ENCODE measurements at regions not wholly inside any gene's neighbourhood (a gene's known extent, or its start where the extent isn't known, plus 50 kb on each side); places are given as distances from the start of the nearest gene placed in this dataset.

DNA sequence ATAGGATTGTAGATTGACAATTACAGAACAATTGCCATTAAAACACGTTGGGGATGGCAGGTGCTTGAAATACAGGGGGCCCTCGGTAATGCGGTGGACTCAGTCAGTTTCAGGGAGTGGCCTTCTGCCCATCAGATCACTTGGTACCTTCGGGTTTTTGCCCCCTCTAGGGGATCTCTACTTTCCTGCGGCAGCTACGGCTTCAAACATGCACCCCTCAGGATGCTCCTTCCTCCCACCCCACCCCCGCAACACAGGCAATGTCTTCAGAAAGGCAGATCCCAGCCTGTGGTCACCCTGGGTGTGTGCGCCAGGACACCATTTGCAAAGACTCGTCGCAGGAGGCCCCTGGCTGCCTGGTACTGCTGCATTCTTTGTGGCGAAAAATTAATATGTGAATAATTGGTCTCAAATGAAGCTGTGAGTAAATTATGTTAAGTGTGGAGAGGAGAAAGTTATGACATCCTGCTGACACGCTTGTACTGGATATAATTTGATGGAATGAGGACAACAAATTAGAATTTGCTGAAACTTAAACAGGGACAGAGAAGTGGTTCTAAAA, 431.0 kb upstream of the MKI67 start:
- Histone ChIP-seq H3K9me3 (ENCODE audit: low read length) (no peaks in the 10 kb centered on the region), H3K4me1 (ENCODE audit: insufficient read depth, low read length) (no peaks in the 10 kb centered on the region), H3K27me3 (ENCODE audit: insufficient read depth, low read length) (no peaks in the 10 kb centered on the region), H3K4me3 (ENCODE audit: low read length) (no peak overlapping the region), H3K36me3 (ENCODE audit: insufficient read depth, low read length) (no peaks in the 10 kb centered on the region), H2AFZ (ENCODE audit: low read depth, low read length) (no peak overlapping the region)

GRCh38 chr10:128560406-128560805, 434.2 kb upstream of the MKI67 start:
- H3K27me3 ChIP-seq (ENCODE audit: insufficient read depth, low read length): no peaks in the 10 kb centered on the region
- H3K9me3 ChIP-seq (ENCODE audit: low read length): no peaks in the 10 kb centered on the region
- no peaks in the 10 kb centered on the region for H3K4me1 ChIP-seq (ENCODE audit: insufficient read depth, low read length)
- no peaks in the 10 kb centered on the region for H3K36me3 ChIP-seq (ENCODE audit: insufficient read depth, low read length)
- H3K4me3 ChIP-seq (ENCODE audit: low read length): no peak overlapping the region
- no peak overlapping the region for H2AFZ ChIP-seq (ENCODE audit: low read depth, low read length)

DNA sequence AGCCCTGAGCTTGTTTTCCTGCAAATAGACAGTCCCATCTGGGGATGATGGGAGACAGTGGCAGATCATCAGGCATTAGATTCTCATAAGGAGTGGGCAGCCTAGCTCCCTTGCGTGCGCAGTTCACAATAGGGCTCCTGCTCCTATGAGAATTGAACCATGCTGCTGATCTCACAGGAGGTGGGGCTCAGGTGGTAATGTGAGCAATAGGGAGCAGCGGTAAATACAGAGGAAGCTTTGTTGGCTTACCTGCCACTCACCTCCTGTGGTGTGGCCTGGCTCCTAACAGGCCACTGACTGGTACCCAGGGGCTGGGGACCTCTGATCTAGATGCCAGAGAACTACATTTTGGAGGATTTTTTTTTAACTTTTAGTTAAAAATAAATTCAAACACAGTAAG, 434.8 kb upstream of the MKI67 start:
- Histone ChIP-seq H3K4me3 (ENCODE audit: low read length) (no peak overlapping the region), H3K36me3 (ENCODE audit: insufficient read depth, low read length) (no peaks in the 10 kb centered on the region), H2AFZ (ENCODE audit: low read depth, low read length) (no peak overlapping the region), H3K4me1 (ENCODE audit: insufficient read depth, low read length) (no peaks in the 10 kb centered on the region), H3K27me3 (ENCODE audit: insufficient read depth, low read length) (no peaks in the 10 kb centered on the region), H3K9me3 (ENCODE audit: low read length) (no peaks in the 10 kb centered on the region)

DNA sequence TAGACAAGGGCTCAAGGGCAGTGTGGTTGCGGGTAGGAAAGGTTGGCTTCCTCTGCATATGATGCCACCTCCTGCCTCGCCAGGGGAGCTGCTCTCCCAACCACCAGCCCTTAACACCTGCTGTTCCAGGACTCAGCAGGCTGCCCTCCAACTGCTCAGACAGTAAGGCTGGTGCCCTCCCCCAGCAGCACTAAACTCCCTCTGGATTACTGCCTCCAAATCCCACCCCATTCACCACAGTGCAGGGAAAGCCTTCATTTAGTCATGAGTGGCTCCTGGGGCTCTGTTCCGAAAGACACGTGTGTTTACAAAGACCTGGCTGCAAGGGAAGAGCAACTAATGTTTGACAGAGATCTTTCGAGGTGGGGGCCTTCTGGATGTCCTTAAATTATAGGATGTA, 437.2 kb upstream of the MKI67 start:
- no peaks in the 10 kb centered on the region for H3K36me3 ChIP-seq (ENCODE audit: insufficient read depth, low read length)
- no peak overlapping the region for H3K4me3 ChIP-seq (ENCODE audit: low read length)
- H3K27me3 ChIP-seq (ENCODE audit: insufficient read depth, low read length): no peaks in the 10 kb centered on the region
- no peaks in the 10 kb centered on the region for H3K9me3 ChIP-seq (ENCODE audit: low read length)
- H2AFZ ChIP-seq (ENCODE audit: low read depth, low read length): no peak overlapping the region
- H3K4me1 ChIP-seq (ENCODE audit: insufficient read depth, low read length): no peaks in the 10 kb centered on the region

DNA sequence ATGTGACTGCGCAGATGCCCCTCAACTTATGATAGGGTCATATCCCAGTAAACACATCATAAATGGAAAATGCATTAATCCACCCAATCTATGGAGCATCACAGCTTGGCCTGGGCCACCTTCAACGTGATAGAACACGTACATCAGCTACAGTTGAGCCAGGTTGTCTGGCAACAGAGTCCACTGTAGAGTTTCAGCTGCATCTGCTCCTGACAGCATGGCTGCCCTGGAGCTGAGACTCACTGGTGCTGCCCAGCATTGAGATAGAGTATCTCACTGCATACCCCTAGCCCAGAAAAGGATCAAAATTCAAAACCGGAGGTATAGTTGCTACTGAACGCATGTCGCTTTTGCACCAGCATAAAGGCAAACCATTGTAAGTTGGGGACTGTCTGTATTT, 437.7 kb upstream of the MKI67 start:
- H3K4me1 ChIP-seq (ENCODE audit: insufficient read depth, low read length): no peaks in the 10 kb centered on the region
- no peaks in the 10 kb centered on the region for H3K27me3 ChIP-seq (ENCODE audit: insufficient read depth, low read length)
- H3K4me3 ChIP-seq (ENCODE audit: low read length): no peak overlapping the region
- no peaks in the 10 kb centered on the region for H3K36me3 ChIP-seq (ENCODE audit: insufficient read depth, low read length)
- no peak overlapping the region for H2AFZ ChIP-seq (ENCODE audit: low read depth, low read length)
- no peaks in the 10 kb centered on the region for H3K9me3 ChIP-seq (ENCODE audit: low read length)

- Histone ChIP-seq H3K36me3 (ENCODE audit: insufficient read depth, low read length) (no peaks in the 10 kb centered on the region), H2AFZ (ENCODE audit: low read depth, low read length) (no peak overlapping the region), H3K4me3 (ENCODE audit: low read length) (no peak overlapping the region), H3K9me3 (ENCODE audit: low read length) (no peaks in the 10 kb centered on the region), H3K27me3 (ENCODE audit: insufficient read depth, low read length) (no peaks in the 10 kb centered on the region), H3K4me1 (ENCODE audit: insufficient read depth, low read length) (no peaks in the 10 kb centered on the region)
Measured at GRCh38 chr10:128566361-128566968, 440.2 kb upstream of the MKI67 start.

- H3K4me1 ChIP-seq (ENCODE audit: insufficient read depth, low read length): no peaks in the 10 kb centered on the region
Measured at GRCh38 chr10:128567551-128567950, 441.3 kb upstream of the MKI67 start.

DNA sequence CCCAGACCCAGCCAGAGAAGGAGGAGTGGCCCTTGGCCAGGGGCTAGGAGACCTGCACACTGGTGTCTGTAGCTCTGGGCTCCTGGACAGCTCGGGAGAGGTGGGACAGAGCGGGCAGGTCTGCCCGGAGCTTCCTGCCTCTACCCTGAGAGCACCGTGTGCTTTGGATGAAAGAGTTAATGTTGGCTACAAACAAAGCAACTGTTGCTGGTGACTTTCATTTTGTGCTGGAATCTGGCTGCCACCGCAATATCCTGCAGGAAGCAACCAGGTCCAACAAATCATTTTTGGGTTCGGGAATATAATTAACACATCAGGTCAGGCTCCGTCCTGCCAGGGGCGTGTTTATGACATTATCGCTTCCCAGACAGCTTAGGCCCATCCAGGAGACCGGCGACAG, 441.8 kb upstream of the MKI67 start:
- no peaks in the 10 kb centered on the region for H3K27me3 ChIP-seq (ENCODE audit: insufficient read depth, low read length)
- no peaks in the 10 kb centered on the region for H3K36me3 ChIP-seq (ENCODE audit: insufficient read depth, low read length)
- no peak overlapping the region for H3K4me3 ChIP-seq (ENCODE audit: low read length)
- no peak overlapping the region for H2AFZ ChIP-seq (ENCODE audit: low read depth, low read length)
- no peaks in the 10 kb centered on the region for H3K4me1 ChIP-seq (ENCODE audit: insufficient read depth, low read length)
- H3K9me3 ChIP-seq (ENCODE audit: low read length): no peaks in the 10 kb centered on the region

More at GRCh38 chr10:128567551-128567950, 441.3 kb upstream of the MKI67 start:
- Histone ChIP-seq H3K4me3 (ENCODE audit: low read length) (no peak overlapping the region), H3K27me3 (ENCODE audit: insufficient read depth, low read length) (no peaks in the 10 kb centered on the region), H3K9me3 (ENCODE audit: low read length) (no peaks in the 10 kb centered on the region), H3K36me3 (ENCODE audit: insufficient read depth, low read length) (no peaks in the 10 kb centered on the region), H2AFZ (ENCODE audit: low read depth, low read length) (no peak overlapping the region)

- no peaks in the 10 kb centered on the region for H3K9me3 ChIP-seq (ENCODE audit: low read length)
- H3K36me3 ChIP-seq (ENCODE audit: insufficient read depth, low read length): no peaks in the 10 kb centered on the region
- H3K4me1 ChIP-seq (ENCODE audit: insufficient read depth, low read length): no peaks in the 10 kb centered on the region
- H3K27me3 ChIP-seq (ENCODE audit: insufficient read depth, low read length): no peaks in the 10 kb centered on the region
- no peak overlapping the region for H3K4me3 ChIP-seq (ENCODE audit: low read length)
- H2AFZ ChIP-seq (ENCODE audit: low read depth, low read length): no peak overlapping the region
Measured at GRCh38 chr10:128568491-128568890, 442.3 kb upstream of the MKI67 start.

DNA sequence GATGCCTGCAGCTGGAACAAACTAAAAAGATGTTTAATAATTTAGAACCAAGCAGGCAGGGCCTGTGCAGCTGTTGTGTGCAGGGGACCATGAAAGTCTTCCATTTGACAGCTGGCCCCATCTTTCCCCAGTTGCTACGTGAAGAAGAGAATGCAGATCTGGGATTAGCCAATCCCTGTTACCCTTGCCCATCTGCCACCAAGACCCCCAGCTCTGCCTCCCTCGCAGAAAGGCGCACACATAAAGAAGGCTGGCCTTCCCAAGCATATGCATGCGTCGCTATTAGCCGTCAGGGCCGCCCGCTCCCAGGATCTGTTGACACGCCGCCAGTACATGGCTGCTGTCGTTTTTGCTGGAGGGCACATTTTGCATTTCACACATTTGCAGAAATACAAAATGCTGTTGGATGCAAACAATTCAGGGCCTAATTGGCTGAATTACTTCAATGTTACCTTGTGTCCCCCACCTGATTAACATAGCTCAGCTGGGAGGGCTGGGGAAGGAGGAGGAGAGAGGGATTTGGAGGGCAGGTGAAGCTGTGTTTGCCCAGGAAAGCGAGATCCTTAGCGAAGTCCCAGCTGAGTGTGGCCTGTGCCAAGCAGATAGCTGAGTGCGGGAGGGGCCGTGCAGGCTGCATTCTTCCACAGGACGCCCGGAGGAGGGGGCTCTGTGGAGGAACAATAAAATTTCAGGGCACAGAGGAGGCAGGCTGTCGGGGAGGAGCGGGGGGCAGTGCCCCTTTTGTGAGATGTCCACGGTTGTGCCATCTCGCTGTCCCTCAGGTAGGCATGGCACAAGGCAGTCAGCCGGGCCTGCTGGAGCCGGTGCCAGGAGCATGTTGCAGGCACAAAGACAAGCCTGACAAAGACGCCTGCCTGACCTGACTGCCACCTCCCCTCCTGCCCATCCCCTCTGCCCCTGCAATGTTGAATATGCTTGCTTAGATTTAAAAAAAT, 443.0 kb upstream of the MKI67 start:
- Histone ChIP-seq H3K4me3 (ENCODE audit: low read length) (no peak overlapping the region), H3K36me3 (ENCODE audit: insufficient read depth, low read length) (no peaks in the 10 kb centered on the region), H3K4me1 (ENCODE audit: insufficient read depth, low read length) (no peaks in the 10 kb centered on the region), H2AFZ (ENCODE audit: low read depth, low read length) (no peak overlapping the region), H3K9me3 (ENCODE audit: low read length) (no peaks in the 10 kb centered on the region), H3K27me3 (ENCODE audit: insufficient read depth, low read length) (no peaks in the 10 kb centered on the region)

GRCh38 chr10:128570319-128570995, 444.2 kb upstream of the MKI67 start:
- no peak overlapping the region for H3K4me3 ChIP-seq (ENCODE audit: low read length)
- H3K9me3 ChIP-seq (ENCODE audit: low read length): no peaks in the 10 kb centered on the region
- H2AFZ ChIP-seq (ENCODE audit: low read depth, low read length): no peak overlapping the region
- no peaks in the 10 kb centered on the region for H3K27me3 ChIP-seq (ENCODE audit: insufficient read depth, low read length)
- no peaks in the 10 kb centered on the region for H3K36me3 ChIP-seq (ENCODE audit: insufficient read depth, low read length)
- H3K4me1 ChIP-seq (ENCODE audit: insufficient read depth, low read length): no peaks in the 10 kb centered on the region

DNA sequence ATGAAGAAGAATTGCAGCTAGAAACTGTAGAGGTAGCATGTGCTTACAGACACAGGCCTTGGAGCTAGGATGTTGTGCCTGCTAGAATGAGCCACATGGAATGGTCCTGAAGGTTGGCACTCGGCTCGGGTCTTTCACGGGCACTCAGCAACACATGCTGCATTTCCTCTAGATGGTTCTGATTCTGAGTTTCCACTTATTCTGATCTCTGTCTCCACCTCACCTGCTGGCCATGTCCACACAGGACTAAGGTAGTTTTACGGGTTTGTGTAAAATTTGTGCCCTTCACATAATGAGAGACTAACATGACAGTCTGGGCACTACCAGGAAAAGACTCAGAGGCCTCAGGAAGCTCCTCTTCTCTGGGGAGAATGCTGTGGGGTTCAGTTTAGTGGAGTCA, 444.8 kb upstream of the MKI67 start:
- H3K4me3 ChIP-seq (ENCODE audit: low read length): no peak overlapping the region
- H3K36me3 ChIP-seq (ENCODE audit: insufficient read depth, low read length): no peaks in the 10 kb centered on the region
- H3K4me1 ChIP-seq (ENCODE audit: insufficient read depth, low read length): no peaks in the 10 kb centered on the region
- H3K27me3 ChIP-seq (ENCODE audit: insufficient read depth, low read length): no peaks in the 10 kb centered on the region
- H3K9me3 ChIP-seq (ENCODE audit: low read length): no peaks in the 10 kb centered on the region
- no peak overlapping the region for H2AFZ ChIP-seq (ENCODE audit: low read depth, low read length)

- Histone ChIP-seq H3K27me3 (ENCODE audit: insufficient read depth, low read length) (no peaks in the 10 kb centered on the region), H3K9me3 (ENCODE audit: low read length) (no peaks in the 10 kb centered on the region), H3K36me3 (ENCODE audit: insufficient read depth, low read length) (no peaks in the 10 kb centered on the region), H3K4me3 (ENCODE audit: low read length) (no peak overlapping the region), H3K4me1 (ENCODE audit: insufficient read depth, low read length) (no peaks in the 10 kb centered on the region), H2AFZ (ENCODE audit: low read depth, low read length) (no peak overlapping the region)
Measured at GRCh38 chr10:128571745-128572144, 445.5 kb upstream of the MKI67 start.
